ENCODE measurements at regions not wholly inside any gene's neighbourhood (a gene's known extent, or its start where the extent isn't known, plus 50 kb on each side); places are given as distances from the start of the nearest gene placed in this dataset.

- POLR2A ChIA-PET = no interaction called here
These were observed 720.6 kb downstream of the JRKL start for GRCh38 chr11:97110376-97110775.

GRCh38 chr11:97111559-97111958 lies 721.7 kb downstream of the JRKL start:
- BruUV-seq (replicated peaks) = no TSS peak
- H4K20me1 ChIP-seq (replicated peaks; ENCODE audit: control insufficient read depth, extremely low read depth, insufficient read depth, low read length) = no peaks in the 10 kb centered on the region
- H3K36me3 ChIP-seq (ENCODE audit: control insufficient read depth in 2 of 2, extremely low read depth in 1 of 2, insufficient read depth in 2 of 2, low read length in 2 of 2) = no peaks in the 10 kb centered on the region
- FAIRE-seq (no peak), DNase-seq (ENCODE audit: low read depth, low spot score) (no peak)
- no peaks in the 10 kb centered on the region for H3K27me3 ChIP-seq (ENCODE audit: control insufficient read depth in 2 of 2, insufficient read depth in 2 of 2, low read length in 2 of 2)
- no peak overlapping the region for H3K4me3 ChIP-seq (replicated peaks in 1 of 3; ENCODE audit: insufficient read depth in 1 of 3, low read depth in 1 of 3, low read length in 3 of 3)
- peaks cover 3% of the 10 kb centered on the region for H3K9me3 ChIP-seq (replicated peaks; ENCODE audit: control insufficient read depth, insufficient read depth, low read length)
- H3K27ac ChIP-seq (ENCODE audit: insufficient read depth, low read depth, low read length) = no peak overlapping the region
- H3K9me1 ChIP-seq (replicated peaks; ENCODE audit: control insufficient read depth, extremely low read depth, insufficient read depth, low read length) = no peaks in the 10 kb centered on the region
- TF ChIP-seq POLR2AphosphoS5 (IDR thresholded peaks at IDR 0.05; ENCODE audit: insufficient read depth, low read depth, low read length) (no peak), EZH2 (IDR thresholded peaks at IDR 0.05; ENCODE audit: borderline replicate concordance, low read depth, low read length, severe bottlenecking) (no peak), GATA2 (IDR thresholded peaks at IDR 0.05; ENCODE audit: insufficient read depth, insufficient read length, low read depth, low read length) (no peak), CTCF (IDR thresholded peaks at IDR 0.05; ENCODE audit: extremely low read depth in 1 of 2, insufficient read depth in 1 of 2, low read depth in 1 of 2, low read length in 2 of 2) (no peak), JUN (IDR thresholded peaks at IDR 0.05; ENCODE audit: borderline replicate concordance, insufficient read depth, insufficient read length, low read depth) (no peak), MYC (IDR thresholded peaks at IDR 0.05; ENCODE audit: low read depth, low read length) (no peak), FOS (IDR thresholded peaks at IDR 0.05; ENCODE audit: borderline replicate concordance, insufficient read depth, low read length) (no peak), POLR2A (IDR thresholded peaks at IDR 0.05; ENCODE audit: low read depth, low read length) (no peak)
- TF ChIP-seq, protein P1, sequence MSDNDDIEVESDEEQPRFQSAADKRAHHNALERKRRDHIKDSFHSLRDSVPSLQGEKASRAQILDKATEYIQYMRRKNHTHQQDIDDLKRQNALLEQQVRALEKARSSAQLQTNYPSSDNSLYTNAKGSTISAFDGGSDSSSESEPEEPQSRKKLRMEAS (IDR thresholded peaks at IDR 0.05; ENCODE audit: insufficient read depth, insufficient read length) = no peak
- no peak overlapping the region for H3K4me2 ChIP-seq (ENCODE audit: insufficient read depth, low read length)
- ChIA-PET POLR2A (no interaction called here), CTCF (no interaction called here)
- H3K4me1 ChIP-seq (ENCODE audit: control insufficient read depth, extremely low read depth, insufficient read depth, low read length) = no peaks in the 10 kb centered on the region
- dilution Hi-C loops (cut with MboI; ENCODE audit: extremely low pct_ligation_motif_present, low sequenced_read_pairs) (no loop called here), intact Hi-C loops (cut with micrococcal nuclease) (no loop called here)
- no peak overlapping the region for H2AFZ ChIP-seq (ENCODE audit: low read depth, low read length)
- H3K9ac ChIP-seq (replicated peaks; ENCODE audit: extremely low read depth, insufficient read depth, low read length) = no peak overlapping the region
- H3K79me2 ChIP-seq (ENCODE audit: control insufficient read depth, insufficient read depth, low read length) = no peaks in the 10 kb centered on the region

More at GRCh38 chr11:97110376-97110775, 720.6 kb downstream of the JRKL start:
- Histone ChIP-seq H3K4me1 (ENCODE audit: control insufficient read depth, extremely low read depth, insufficient read depth, low read length) (no peaks in the 10 kb centered on the region), H3K4me2 (ENCODE audit: insufficient read depth, low read length) (no peak overlapping the region), H3K9me1 (replicated peaks; ENCODE audit: control insufficient read depth, extremely low read depth, insufficient read depth, low read length) (no peaks in the 10 kb centered on the region), H2AFZ (ENCODE audit: low read depth, low read length) (no peak overlapping the region), H3K9ac (replicated peaks; ENCODE audit: extremely low read depth, insufficient read depth, low read length) (no peak overlapping the region), H3K79me2 (ENCODE audit: control insufficient read depth, insufficient read depth, low read length) (no peaks in the 10 kb centered on the region), H3K27ac (ENCODE audit: insufficient read depth, low read depth, low read length) (no peak overlapping the region), H3K36me3 (ENCODE audit: control insufficient read depth in 2 of 2, extremely low read depth in 1 of 2, insufficient read depth in 2 of 2, low read length in 2 of 2) (no peaks in the 10 kb centered on the region), H3K4me3 (replicated peaks in 1 of 3; ENCODE audit: insufficient read depth in 1 of 3, low read depth in 1 of 3, low read length in 3 of 3) (no peak overlapping the region), H3K9me3 (replicated peaks; ENCODE audit: control insufficient read depth, insufficient read depth, low read length) (peaks cover 2% of the 10 kb centered on the region), H3K27me3 (ENCODE audit: control insufficient read depth in 2 of 2, insufficient read depth in 2 of 2, low read length in 2 of 2) (no peaks in the 10 kb centered on the region), H4K20me1 (replicated peaks; ENCODE audit: control insufficient read depth, extremely low read depth, insufficient read depth, low read length) (no peaks in the 10 kb centered on the region)
- dilution Hi-C loops (cut with MboI; ENCODE audit: extremely low pct_ligation_motif_present, low sequenced_read_pairs) = no loop called here
- TF ChIP-seq MYC (IDR thresholded peaks at IDR 0.05; ENCODE audit: low read depth, low read length) (no peak), POLR2A (IDR thresholded peaks at IDR 0.05; ENCODE audit: low read depth, low read length) (no peak), GATA2 (IDR thresholded peaks at IDR 0.05; ENCODE audit: insufficient read depth, insufficient read length, low read depth, low read length) (no peak), CTCF (IDR thresholded peaks at IDR 0.05; ENCODE audit: extremely low read depth in 1 of 2, insufficient read depth in 1 of 2, low read depth in 1 of 2, low read length in 2 of 2) (no peak)
- FAIRE-seq (no peak), DNase-seq (ENCODE audit: low read depth, low spot score) (no peak)
- intact Hi-C loops (cut with micrococcal nuclease) = no loop called here
- CTCF ChIA-PET = no interaction called here
- no TSS peak for BruUV-seq (replicated peaks)

Data from endothelial cell of umbilical vein (primary cell).